ENCODE measurements at regions not wholly inside any gene's neighbourhood (a gene's known extent, or its start where the extent isn't known, plus 50 kb on each side); places are given as distances from the start of the nearest gene placed in this dataset.

- no peak for DNase-seq (ENCODE audit: low read depth in 3 of 3)
Measured at GRCh38 chr2:123091471-123091870, 933.6 kb upstream of the CNTNAP5 start.

DNA sequence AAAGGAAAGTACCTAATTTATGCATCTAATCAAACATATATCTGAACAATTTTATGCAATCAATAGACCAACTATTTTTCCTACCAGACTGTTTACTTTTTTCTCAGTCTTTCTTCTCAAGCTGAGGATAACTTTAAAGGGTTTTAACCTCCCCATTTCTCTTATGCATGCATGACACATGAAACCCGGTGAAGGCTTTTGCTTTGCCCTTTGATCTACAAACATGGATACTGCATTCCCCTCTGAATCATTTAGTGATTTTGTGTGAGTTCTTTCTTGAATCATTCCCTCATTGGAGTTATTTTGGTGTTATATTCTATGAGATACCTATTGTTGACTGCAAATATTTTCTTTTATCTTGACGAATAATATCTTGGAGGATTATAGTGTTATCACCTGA, 931.9 kb upstream of the CNTNAP5 start:
- DNase-seq (ENCODE audit: low read depth in 3 of 3) = no peak

GRCh38 chr2:123095219-123095835, 929.8 kb upstream of the CNTNAP5 start:
- DNase-seq (ENCODE audit: low read depth in 3 of 3) = no peak

DNA sequence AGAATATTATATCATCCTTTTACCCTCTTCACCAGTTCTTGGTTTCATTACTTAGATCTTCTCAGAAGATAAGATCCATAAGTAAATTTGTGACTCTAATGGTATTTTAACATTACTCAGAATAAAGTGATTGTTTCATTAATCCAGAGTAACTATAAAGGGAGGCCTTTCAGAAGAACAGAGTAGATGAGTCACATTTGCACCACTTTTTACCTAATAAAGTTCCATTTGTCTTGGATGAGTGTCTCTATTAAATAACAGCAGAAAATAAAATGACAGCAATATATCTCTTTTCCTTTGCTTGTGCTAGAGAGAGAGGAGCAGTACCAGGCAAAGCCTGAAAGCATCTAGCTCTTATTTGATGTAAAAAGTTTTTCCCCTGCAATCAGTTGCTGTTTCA, 926.5 kb upstream of the CNTNAP5 start:
- no peak for DNase-seq (ENCODE audit: low read depth in 3 of 3)

GRCh38 chr2:123101434-123101833, 923.7 kb upstream of the CNTNAP5 start:
- DNase-seq (ENCODE audit: low read depth in 3 of 3) = no peak

DNA sequence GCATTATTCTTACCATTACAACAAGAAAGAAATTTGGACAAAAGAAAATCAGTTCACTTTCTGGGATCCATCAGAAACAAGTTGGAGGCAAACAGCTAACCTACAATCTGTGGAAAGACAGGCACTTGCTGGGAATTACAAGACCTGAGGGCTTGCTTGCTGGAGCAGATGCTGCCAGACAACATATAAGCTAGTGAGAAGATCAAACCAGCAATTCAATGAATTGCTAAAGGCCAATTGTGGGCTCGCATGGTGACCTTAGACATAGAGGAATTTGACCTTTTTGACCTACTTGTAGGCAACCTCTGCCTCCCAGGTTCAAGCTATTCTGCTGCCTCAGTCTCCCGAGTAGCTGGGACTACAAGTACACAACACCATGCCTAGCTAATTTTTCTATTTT, 921.2 kb upstream of the CNTNAP5 start:
- DNase-seq (ENCODE audit: low read depth in 3 of 3) = no peak

DNA sequence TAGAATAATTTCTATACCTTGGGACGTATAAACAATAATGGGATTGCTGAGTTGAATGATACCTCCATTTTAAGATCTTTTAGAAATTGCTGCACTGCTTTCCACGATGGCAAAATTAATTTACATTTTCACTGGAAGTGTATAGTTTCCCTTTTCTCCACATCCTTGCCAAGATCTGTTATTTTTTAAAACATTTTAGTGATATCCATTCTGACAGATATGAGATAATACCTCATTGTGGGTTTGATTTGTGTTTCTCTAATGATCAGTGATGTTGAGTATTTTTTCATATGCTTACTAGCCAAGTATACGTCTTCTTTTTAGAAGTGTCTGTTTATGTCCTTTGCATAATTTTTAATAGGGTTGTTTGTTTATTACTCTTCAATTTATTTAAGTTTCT, 908.5 kb upstream of the CNTNAP5 start:
- no peak for DNase-seq (ENCODE audit: low read depth in 3 of 3)

GRCh38 chr2:123127236-123127635, 897.9 kb upstream of the CNTNAP5 start:
- DNase-seq (ENCODE audit: low read depth in 3 of 3) = no peak

DNA sequence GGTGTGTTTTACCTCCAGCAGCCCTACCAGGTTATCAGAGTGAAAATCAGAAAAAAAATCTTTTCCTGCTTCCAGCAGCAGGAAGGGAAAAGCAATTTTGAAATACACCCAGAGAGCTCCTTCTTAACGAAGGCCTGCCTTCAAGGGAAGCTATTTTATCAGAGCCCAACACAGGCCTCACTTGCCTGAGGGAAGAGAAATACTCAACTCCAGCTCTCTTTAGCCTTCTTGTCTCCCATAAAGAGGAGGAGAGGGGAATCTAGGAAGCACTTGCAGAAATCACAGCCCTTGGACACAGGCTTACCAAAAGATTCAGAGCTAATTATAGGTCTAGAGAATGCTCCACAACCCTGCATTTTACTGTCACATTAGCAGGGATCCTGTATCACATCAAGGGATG, 896.1 kb upstream of the CNTNAP5 start:
- DNase-seq (ENCODE audit: low read depth in 3 of 3) = no peak

GRCh38 chr2:123136419-123136818, 888.7 kb upstream of the CNTNAP5 start:
- DNase-seq (ENCODE audit: low read depth in 3 of 3) = no peak

- no peak for DNase-seq (ENCODE audit: low read depth in 3 of 3)
Measured at GRCh38 chr2:123144082-123144481, 881.0 kb upstream of the CNTNAP5 start.

- DNase-seq (ENCODE audit: low read depth in 3 of 3) = no peak
Measured at GRCh38 chr2:123153041-123153440, 872.0 kb upstream of the CNTNAP5 start.

- no peak for DNase-seq (ENCODE audit: low read depth in 3 of 3)
Measured at GRCh38 chr2:123154195-123154594, 870.9 kb upstream of the CNTNAP5 start.

DNA sequence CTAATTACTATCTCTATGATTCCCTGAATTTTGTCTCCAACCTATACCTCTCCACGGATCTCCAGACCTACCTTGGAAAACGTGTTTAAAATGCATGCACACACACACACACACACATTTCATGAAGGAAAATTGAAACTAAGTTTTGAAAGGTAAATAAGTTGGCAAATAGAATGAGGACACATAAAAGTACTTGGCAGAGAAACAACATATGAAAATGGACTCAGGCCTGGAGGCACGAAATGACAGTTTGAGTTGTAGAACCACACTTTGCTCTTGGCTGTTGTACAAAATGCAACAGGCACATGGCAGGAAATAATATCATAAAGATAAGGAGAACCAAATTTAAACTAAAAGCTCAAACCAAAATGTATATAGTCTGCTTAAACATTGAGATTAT, 868.1 kb upstream of the CNTNAP5 start:
- DNase-seq (ENCODE audit: low read depth in 3 of 3) = no peak

- no peak for DNase-seq (ENCODE audit: low read depth in 3 of 3)
Measured at GRCh38 chr2:123162400-123163016, 862.6 kb upstream of the CNTNAP5 start.

- DNase-seq (ENCODE audit: low read depth in 3 of 3) = no peak
Measured at GRCh38 chr2:123163398-123163797, 861.7 kb upstream of the CNTNAP5 start.

GRCh38 chr2:123164216-123164615, 860.9 kb upstream of the CNTNAP5 start:
- DNase-seq (ENCODE audit: low read depth in 3 of 3) = no peak

DNA sequence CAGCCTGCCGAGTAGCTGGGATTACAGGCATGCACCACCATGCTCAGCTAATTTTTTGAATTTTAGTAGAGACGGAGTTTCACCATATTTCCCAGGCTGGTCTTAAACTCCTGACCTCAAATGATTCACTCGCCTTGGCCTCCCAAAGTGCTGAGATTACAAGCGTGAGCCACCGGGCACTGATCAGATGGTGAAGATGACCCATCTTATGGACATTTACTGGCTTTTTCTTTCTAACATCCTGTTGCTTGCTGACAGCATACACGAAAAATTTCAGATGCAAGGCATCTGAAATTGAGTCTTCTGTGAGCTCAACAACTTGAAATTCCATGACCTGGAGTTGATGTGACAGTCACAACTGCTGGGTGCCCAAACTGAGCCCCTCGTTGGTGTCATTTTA, 859.5 kb upstream of the CNTNAP5 start:
- no peak for DNase-seq (ENCODE audit: low read depth in 3 of 3)

GRCh38 chr2:123179526-123179925, 845.6 kb upstream of the CNTNAP5 start:
- no peak for DNase-seq (ENCODE audit: low read depth in 3 of 3)

DNA sequence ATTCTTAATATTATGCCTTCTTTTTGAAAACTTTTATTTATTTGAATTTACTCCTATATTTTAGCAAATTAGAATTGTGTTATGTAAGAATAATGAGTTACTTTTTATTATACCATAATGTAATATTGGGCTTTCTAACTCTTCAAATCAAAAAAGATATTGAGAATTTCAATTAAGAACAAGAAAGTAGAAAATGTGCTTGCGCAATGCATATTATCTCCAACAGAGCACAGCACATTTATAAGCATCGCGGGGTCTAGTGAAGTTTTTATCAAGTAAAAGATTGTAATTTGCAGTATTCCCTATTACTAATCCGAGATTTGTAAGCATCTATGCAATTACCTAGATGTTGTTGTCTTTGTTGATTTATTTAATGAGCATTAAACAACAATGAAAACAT, 829.1 kb upstream of the CNTNAP5 start:
- DNase-seq (ENCODE audit: low read depth in 3 of 3) = no peak

GRCh38 chr2:123200035-123200434, 825.1 kb upstream of the CNTNAP5 start:
- DNase-seq (ENCODE audit: low read depth in 3 of 3) = no peak

DNA sequence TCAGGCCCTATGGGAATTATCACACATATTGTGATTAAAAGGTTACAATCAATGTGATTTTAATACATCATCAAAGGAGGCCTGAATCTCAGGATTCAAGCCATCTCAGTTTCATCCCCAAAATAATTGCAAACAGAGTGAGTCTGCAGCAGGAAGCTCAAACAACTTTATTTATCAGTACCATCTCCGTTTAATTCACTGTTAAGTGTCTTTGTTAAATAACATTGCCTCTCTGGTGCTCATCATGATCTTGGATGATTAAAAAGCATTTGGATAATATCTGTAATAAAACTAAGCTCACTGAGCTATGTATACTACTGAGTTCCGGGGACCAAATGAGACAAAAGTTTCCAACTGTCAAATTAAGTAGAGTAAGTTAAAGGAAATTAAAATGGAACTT, 817.8 kb upstream of the CNTNAP5 start:
- no peak for DNase-seq (ENCODE audit: low read depth in 3 of 3)

- DNase-seq (ENCODE audit: low read depth in 3 of 3) = no peak
Measured at GRCh38 chr2:123209202-123209601, 815.9 kb upstream of the CNTNAP5 start.

DNA sequence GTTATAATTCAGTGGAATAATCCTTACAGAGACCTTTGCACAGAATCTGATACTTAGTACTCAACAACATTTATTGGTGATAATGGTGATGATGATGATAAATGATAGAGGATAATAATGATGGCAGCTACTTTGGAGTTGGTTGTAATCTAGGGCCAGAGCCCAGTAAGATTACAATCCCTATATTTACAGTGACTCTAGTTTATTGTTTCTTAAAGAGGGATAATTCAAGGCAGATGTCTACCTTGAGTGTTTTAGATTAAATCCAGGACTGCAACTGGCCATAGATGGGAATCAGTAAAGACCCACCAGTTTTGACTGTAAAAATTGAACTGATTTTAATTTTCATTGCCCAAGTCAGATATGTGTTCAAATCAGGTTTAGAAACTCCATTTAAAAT, 813.9 kb upstream of the CNTNAP5 start:
- DNase-seq (ENCODE audit: low read depth in 3 of 3) = no peak

All from stimulated activated CD4-positive, alpha-beta T cell treated with anti-CD3 and anti-CD28 coated beads, TNF-alpha, amount 100 ng/mL, for 4 hours (primary cell).